HG02938 (cell line): ENCODE measurements at regions not wholly inside any gene's neighbourhood (a gene's known extent, or its start where the extent isn't known, plus 50 kb on each side); places are given as distances from the start of the nearest gene placed in this dataset.
"Not testable (repeated sequence)": the region's sequence is repeated elsewhere in the genome, so short reads cannot be mapped to it uniquely, and the experiment has no call there.

ENCODE experiments used
- ATAC-seq: cut with Tn5 transposase; IDR thresholded peaks from one replicate; pipeline ENCODE4 v1.9.1; 2021; ENCODE audit warnings: mild to moderate bottlenecking, moderate library complexity; ENCODE audit not compliant: unreplicated experiment

- ATAC-seq: no peak
These were observed 485.4 kb downstream of the KLF5 start for GRCh38 chr13:73544175-73544574.

GRCh38 chr13:73542446-73542845, 483.6 kb downstream of the KLF5 start:
- ATAC-seq: no peak

GRCh38 chr13:73536865-73537264, 478.1 kb downstream of the KLF5 start:
- ATAC-seq: no peak

- ATAC-seq: no peak
These were observed 476.5 kb downstream of the KLF5 start for GRCh38 chr13:73535341-73535740.

- ATAC-seq: no peak
These were observed 474.2 kb downstream of the KLF5 start for GRCh38 chr13:73532987-73533510.

GRCh38 chr13:73532582-73532981, 473.8 kb downstream of the KLF5 start:
- no peak for ATAC-seq

- ATAC-seq: no peak
These were observed 472.2 kb downstream of the KLF5 start for GRCh38 chr13:73531014-73531413.

GRCh38 chr13:73522937-73523336, 464.1 kb downstream of the KLF5 start:
- no peak for ATAC-seq

- no peak for ATAC-seq
These were observed 463.2 kb downstream of the KLF5 start for GRCh38 chr13:73521985-73522524.

GRCh38 chr13:73521290-73521624, 462.5 kb downstream of the KLF5 start:
- no peak for ATAC-seq

GRCh38 chr13:73520566-73521289, 461.9 kb downstream of the KLF5 start:
- ATAC-seq: no peak

- ATAC-seq: not testable (repeated sequence)
These were observed 461.3 kb downstream of the KLF5 start for GRCh38 chr13:73520135-73520534.

- no peak for ATAC-seq
These were observed 460.8 kb downstream of the KLF5 start for GRCh38 chr13:73519396-73520116.

- no peak for ATAC-seq
These were observed 459.0 kb downstream of the KLF5 start for GRCh38 chr13:73517766-73518165.

GRCh38 chr13:73516731-73517130, 457.9 kb downstream of the KLF5 start:
- no peak for ATAC-seq

- no peak for ATAC-seq
These were observed 455.4 kb downstream of the KLF5 start for GRCh38 chr13:73514208-73514607.

GRCh38 chr13:73513751-73514150, 454.9 kb downstream of the KLF5 start:
- ATAC-seq: no peak

GRCh38 chr13:73508841-73509240, 450.0 kb downstream of the KLF5 start:
- ATAC-seq: no peak

- ATAC-seq: no peak
These were observed 446.6 kb downstream of the KLF5 start for GRCh38 chr13:73505376-73505890.

GRCh38 chr13:73499695-73500094, 440.9 kb downstream of the KLF5 start:
- no peak for ATAC-seq

GRCh38 chr13:73497430-73497829, 438.6 kb downstream of the KLF5 start:
- ATAC-seq: no peak

GRCh38 chr13:73496711-73497110, 437.9 kb downstream of the KLF5 start:
- no peak for ATAC-seq
